ENCODE measurements at regions not wholly inside any gene's neighbourhood (a gene's known extent, or its start where the extent isn't known, plus 50 kb on each side); places are given as distances from the start of the nearest gene placed in this dataset.
A peak's percentile ranks its signal among the peaks of the same experiment; 100 is the strongest.
"Not testable (repeated sequence)": the region's sequence is repeated elsewhere in the genome, so short reads cannot be mapped to it uniquely, and the experiment has no call there.

GRCh38 chr22:23393199-23393598 is 186.9 kb downstream of the IGLL1 start:
- not testable (repeated sequence) for H3K4me1 ChIP-seq (ENCODE audit: control insufficient read depth, insufficient read depth, low read length); H3K27ac ChIP-seq (ENCODE audit: low read length); H3K36me3 ChIP-seq (ENCODE audit: control insufficient read depth, insufficient read depth, low read length); H3K4me3 ChIP-seq (ENCODE audit: low read length); H3K27me3 ChIP-seq (ENCODE audit: control insufficient read depth, insufficient read depth, low read length); DNase-seq (ENCODE audit: low read depth, low spot score); H3K9me3 ChIP-seq (ENCODE audit: control insufficient read depth, insufficient read depth, low read length)
- WGBS (ENCODE audit: insufficient coverage, insufficient read length), result no CpG with 5 or more reads among the region's 14 CpGs

GRCh38 chr22:23392420-23393121 is 187.5 kb downstream of the IGLL1 start:
- Histone ChIP-seq H3K4me1 (ENCODE audit: control insufficient read depth, insufficient read depth, low read length) (peaks cover 2% of the 10 kb centered on the region), H3K9me3 (ENCODE audit: control insufficient read depth, insufficient read depth, low read length) (no peaks in the 10 kb centered on the region), H3K27ac (ENCODE audit: low read length) (no peak overlapping the region), H3K27me3 (ENCODE audit: control insufficient read depth, insufficient read depth, low read length) (no peaks in the 10 kb centered on the region), H3K4me3 (ENCODE audit: low read length) (no peak overlapping the region), H3K36me3 (ENCODE audit: control insufficient read depth, insufficient read depth, low read length) (no peaks in the 10 kb centered on the region)
- no peak for DNase-seq (ENCODE audit: low read depth, low spot score)
- WGBS (ENCODE audit: insufficient coverage, insufficient read length), result no CpG with 5 or more reads among the region's 11 CpGs

GRCh38 chr22:23391022-23391421 is 189.1 kb downstream of the IGLL1 start:
- DNase-seq (ENCODE audit: low read depth, low spot score), result no peak
- no peaks in the 10 kb centered on the region for H3K27me3 ChIP-seq (ENCODE audit: control insufficient read depth, insufficient read depth, low read length)
- H3K36me3 ChIP-seq (ENCODE audit: control insufficient read depth, insufficient read depth, low read length), result no peaks in the 10 kb centered on the region
- H3K27ac ChIP-seq (ENCODE audit: low read length), result no peak overlapping the region
- peaks cover 2% of the 10 kb centered on the region for H3K4me1 ChIP-seq (ENCODE audit: control insufficient read depth, insufficient read depth, low read length)
- no peaks in the 10 kb centered on the region for H3K9me3 ChIP-seq (ENCODE audit: control insufficient read depth, insufficient read depth, low read length)
- H3K4me3 ChIP-seq (ENCODE audit: low read length), result no peak overlapping the region
- no CpG with 5 or more reads among the region's 14 CpGs for whole genome bisulfite sequencing (ENCODE audit: insufficient coverage, insufficient read length)

- Histone ChIP-seq H3K4me1 (ENCODE audit: control insufficient read depth, insufficient read depth, low read length) (peaks cover 2% of the 10 kb centered on the region), H3K36me3 (ENCODE audit: control insufficient read depth, insufficient read depth, low read length) (no peaks in the 10 kb centered on the region), H3K9me3 (ENCODE audit: control insufficient read depth, insufficient read depth, low read length) (no peaks in the 10 kb centered on the region), H3K27ac (ENCODE audit: low read length) (no peak overlapping the region), H3K27me3 (ENCODE audit: control insufficient read depth, insufficient read depth, low read length) (no peaks in the 10 kb centered on the region), H3K4me3 (ENCODE audit: low read length) (no peak overlapping the region)
- no CpG with 5 or more reads among the region's 21 CpGs for whole genome bisulfite sequencing (ENCODE audit: insufficient coverage, insufficient read length)
- DNase-seq (ENCODE audit: low read depth, low spot score), result no peak
Observed at GRCh38 chr22:23389271-23390071, 190.6 kb downstream of the IGLL1 start.

GRCh38 chr22:23388517-23388890 is 191.6 kb downstream of the IGLL1 start:
- no peaks in the 10 kb centered on the region for H3K27me3 ChIP-seq (ENCODE audit: control insufficient read depth, insufficient read depth, low read length)
- WGBS (ENCODE audit: insufficient coverage, insufficient read length), result no CpG with 5 or more reads among the region's 8 CpGs
- H3K4me3 ChIP-seq (ENCODE audit: low read length), result no peak overlapping the region
- no peaks in the 10 kb centered on the region for H3K36me3 ChIP-seq (ENCODE audit: control insufficient read depth, insufficient read depth, low read length)
- H3K9me3 ChIP-seq (ENCODE audit: control insufficient read depth, insufficient read depth, low read length), result no peaks in the 10 kb centered on the region
- no peak for DNase-seq (ENCODE audit: low read depth, low spot score)
- peaks cover 4% of the 10 kb centered on the region for H3K4me1 ChIP-seq (ENCODE audit: control insufficient read depth, insufficient read depth, low read length)
- H3K27ac ChIP-seq (ENCODE audit: low read length), result no peak overlapping the region

GRCh38 chr22:23387827-23388516 is 192.1 kb downstream of the IGLL1 start:
- no peak for DNase-seq (ENCODE audit: low read depth, low spot score)
- Histone ChIP-seq H3K4me1 (ENCODE audit: control insufficient read depth, insufficient read depth, low read length) (peaks cover 4% of the 10 kb centered on the region), H3K27ac (ENCODE audit: low read length) (no peak overlapping the region), H3K27me3 (ENCODE audit: control insufficient read depth, insufficient read depth, low read length) (no peaks in the 10 kb centered on the region), H3K9me3 (ENCODE audit: control insufficient read depth, insufficient read depth, low read length) (no peaks in the 10 kb centered on the region), H3K36me3 (ENCODE audit: control insufficient read depth, insufficient read depth, low read length) (no peaks in the 10 kb centered on the region), H3K4me3 (ENCODE audit: low read length) (no peak overlapping the region)
- WGBS (ENCODE audit: insufficient coverage, insufficient read length), result no CpG with 5 or more reads among the region's 32 CpGs

- Histone ChIP-seq H3K9me3 (ENCODE audit: control insufficient read depth, insufficient read depth, low read length) (no peaks in the 10 kb centered on the region), H3K36me3 (ENCODE audit: control insufficient read depth, insufficient read depth, low read length) (no peaks in the 10 kb centered on the region), H3K27me3 (ENCODE audit: control insufficient read depth, insufficient read depth, low read length) (no peaks in the 10 kb centered on the region), H3K27ac (ENCODE audit: low read length) (no peak overlapping the region), H3K4me3 (ENCODE audit: low read length) (no peak overlapping the region), H3K4me1 (ENCODE audit: control insufficient read depth, insufficient read depth, low read length) (peaks cover 4% of the 10 kb centered on the region)
- WGBS (ENCODE audit: insufficient coverage, insufficient read length), result no CpG with 5 or more reads among the region's 12 CpGs
- DNase-seq (ENCODE audit: low read depth, low spot score), result no peak
Observed at GRCh38 chr22:23386822-23387580, 193.1 kb downstream of the IGLL1 start.

GRCh38 chr22:23385678-23386631 is 194.1 kb downstream of the IGLL1 start:
- no peak overlapping the region for H3K4me3 ChIP-seq (ENCODE audit: low read length)
- H3K4me1 ChIP-seq (ENCODE audit: control insufficient read depth, insufficient read depth, low read length), result peaks cover 4% of the 10 kb centered on the region
- H3K27ac ChIP-seq (ENCODE audit: low read length), result no peak overlapping the region
- DNase-seq (ENCODE audit: low read depth, low spot score), result peak; percentile 63
- no peaks in the 10 kb centered on the region for H3K9me3 ChIP-seq (ENCODE audit: control insufficient read depth, insufficient read depth, low read length)
- no peaks in the 10 kb centered on the region for H3K27me3 ChIP-seq (ENCODE audit: control insufficient read depth, insufficient read depth, low read length)
- no peaks in the 10 kb centered on the region for H3K36me3 ChIP-seq (ENCODE audit: control insufficient read depth, insufficient read depth, low read length)
- WGBS (ENCODE audit: insufficient coverage, insufficient read length), result no CpG with 5 or more reads among the region's 20 CpGs

GRCh38 chr22:23384923-23385677 is 195.0 kb downstream of the IGLL1 start:
- peaks cover 4% of the 10 kb centered on the region for H3K4me1 ChIP-seq (ENCODE audit: control insufficient read depth, insufficient read depth, low read length)
- no peak overlapping the region for H3K27ac ChIP-seq (ENCODE audit: low read length)
- H3K4me3 ChIP-seq (ENCODE audit: low read length), result no peak overlapping the region
- no peaks in the 10 kb centered on the region for H3K27me3 ChIP-seq (ENCODE audit: control insufficient read depth, insufficient read depth, low read length)
- WGBS (ENCODE audit: insufficient coverage, insufficient read length), result no CpG with 5 or more reads among the region's 14 CpGs
- no peak for DNase-seq (ENCODE audit: low read depth, low spot score)
- no peaks in the 10 kb centered on the region for H3K9me3 ChIP-seq (ENCODE audit: control insufficient read depth, insufficient read depth, low read length)
- no peaks in the 10 kb centered on the region for H3K36me3 ChIP-seq (ENCODE audit: control insufficient read depth, insufficient read depth, low read length)

Measured in iPS DF 6.9 (cell line).